ENCODE measurements at regions not wholly inside any gene's neighbourhood (a gene's known extent, or its start where the extent isn't known, plus 50 kb on each side); places are given as distances from the start of the nearest gene placed in this dataset.

DNA sequence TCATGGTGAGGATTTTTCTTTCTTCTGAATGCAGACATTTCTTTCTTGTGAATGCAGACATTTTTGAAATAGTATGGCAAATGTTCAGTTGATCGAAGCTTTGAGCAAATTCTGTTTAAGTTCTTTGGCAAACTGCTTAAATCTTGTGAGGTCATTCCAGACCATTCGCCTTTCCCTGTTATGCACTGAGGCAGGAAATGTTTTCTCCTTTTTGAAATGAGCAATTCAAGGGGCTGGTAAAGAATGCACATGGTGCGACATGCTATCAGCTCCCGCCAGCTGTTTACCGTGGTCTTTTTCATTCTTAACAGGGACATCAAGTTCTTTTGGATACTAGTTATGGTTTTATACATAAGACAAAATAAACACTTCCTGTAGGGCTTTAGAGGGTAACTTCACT lies 112.0 kb upstream of the CCN2 start:
- Mint-ChIP-seq H3K27me3 (ENCODE audit: low read depth) (no peaks in the 10 kb centered on the region), H3K9me3 (peaks cover 3% of the 10 kb centered on the region), H3K4me1 (peaks cover 47% of the 10 kb centered on the region), H3K36me3 (ENCODE audit: low read depth) (no peaks in the 10 kb centered on the region), H3K27ac (ENCODE audit: unreplicated experiment) (peak overlapping the region; percentile 29), H3K4me3 (peak overlapping the region; percentile 1)
- TF ChIP-seq, protein P1, sequence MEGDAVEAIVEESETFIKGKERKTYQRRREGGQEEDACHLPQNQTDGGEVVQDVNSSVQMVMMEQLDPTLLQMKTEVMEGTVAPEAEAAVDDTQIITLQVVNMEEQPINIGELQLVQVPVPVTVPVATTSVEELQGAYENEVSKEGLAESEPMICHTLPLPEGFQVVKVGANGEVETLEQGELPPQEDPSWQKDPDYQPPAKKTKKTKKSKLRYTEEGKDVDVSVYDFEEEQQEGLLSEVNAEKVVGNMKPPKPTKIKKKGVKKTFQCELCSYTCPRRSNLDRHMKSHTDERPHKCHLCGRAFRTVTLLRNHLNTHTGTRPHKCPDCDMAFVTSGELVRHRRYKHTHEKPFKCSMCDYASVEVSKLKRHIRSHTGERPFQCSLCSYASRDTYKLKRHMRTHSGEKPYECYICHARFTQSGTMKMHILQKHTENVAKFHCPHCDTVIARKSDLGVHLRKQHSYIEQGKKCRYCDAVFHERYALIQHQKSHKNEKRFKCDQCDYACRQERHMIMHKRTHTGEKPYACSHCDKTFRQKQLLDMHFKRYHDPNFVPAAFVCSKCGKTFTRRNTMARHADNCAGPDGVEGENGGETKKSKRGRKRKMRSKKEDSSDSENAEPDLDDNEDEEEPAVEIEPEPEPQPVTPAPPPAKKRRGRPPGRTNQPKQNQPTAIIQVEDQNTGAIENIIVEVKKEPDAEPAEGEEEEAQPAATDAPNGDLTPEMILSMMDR (conservative IDR thresholded peaks at IDR 0.05), result no peak
- DNase-seq (ENCODE audit: low read depth, low spot score), result no peak

- H3K27me3 Mint-ChIP-seq (ENCODE audit: low read depth), result no peaks in the 10 kb centered on the region
- TF ChIP-seq, protein P1 (conservative IDR thresholded peaks at IDR 0.05), result no peak
Measured at GRCh38 chr6:132062626-132063025, 111.5 kb upstream of the CCN2 start.

DNA sequence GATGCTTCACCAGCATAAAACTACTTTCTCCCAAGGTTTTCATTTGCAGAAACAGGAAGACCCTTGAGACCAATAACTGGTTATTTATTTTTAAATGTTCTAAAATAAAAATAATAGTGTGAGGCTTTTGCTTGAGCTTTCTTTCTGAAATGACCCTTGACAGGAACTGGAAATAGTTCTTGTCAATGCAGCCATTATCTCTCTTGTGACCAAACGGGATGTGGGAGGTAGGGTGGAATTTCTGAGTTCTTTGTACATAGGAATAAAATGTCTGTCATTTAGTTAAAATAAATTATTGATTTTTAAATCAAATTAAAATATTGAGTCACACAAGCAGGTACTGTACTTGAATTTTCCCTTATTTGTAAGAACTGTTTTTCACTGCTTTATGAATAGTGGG lies 110.2 kb upstream of the CCN2 start:
- DNase-seq (ENCODE audit: low read depth, low spot score), result no peak
- TF ChIP-seq, protein P1 (conservative IDR thresholded peaks at IDR 0.05), result no peak
- peaks cover 41% of the 10 kb centered on the region for H3K4me1 Mint-ChIP-seq
- H3K4me3 Mint-ChIP-seq, result no peak overlapping the region
- no peaks in the 10 kb centered on the region for H3K27me3 Mint-ChIP-seq (ENCODE audit: low read depth)
- H3K27ac Mint-ChIP-seq (ENCODE audit: unreplicated experiment), result no peak overlapping the region
- H3K9me3 Mint-ChIP-seq, result peaks cover 9% of the 10 kb centered on the region
- peaks cover 3% of the 10 kb centered on the region for H3K36me3 Mint-ChIP-seq (ENCODE audit: low read depth)

More at GRCh38 chr6:132062626-132063025, 111.5 kb upstream of the CCN2 start:
- H3K9me3 Mint-ChIP-seq, result peaks cover 3% of the 10 kb centered on the region
- no peaks in the 10 kb centered on the region for H3K36me3 Mint-ChIP-seq (ENCODE audit: low read depth)
- H3K4me1 Mint-ChIP-seq, result peaks cover 45% of the 10 kb centered on the region
- no peak overlapping the region for H3K27ac Mint-ChIP-seq (ENCODE audit: unreplicated experiment)
- H3K4me3 Mint-ChIP-seq, result no peak overlapping the region
- DNase-seq (ENCODE audit: low read depth, low spot score), result no peak

GRCh38 chr6:132060591-132060990 lies 109.4 kb upstream of the CCN2 start:
- H3K4me1 Mint-ChIP-seq, result peaks cover 41% of the 10 kb centered on the region

DNA sequence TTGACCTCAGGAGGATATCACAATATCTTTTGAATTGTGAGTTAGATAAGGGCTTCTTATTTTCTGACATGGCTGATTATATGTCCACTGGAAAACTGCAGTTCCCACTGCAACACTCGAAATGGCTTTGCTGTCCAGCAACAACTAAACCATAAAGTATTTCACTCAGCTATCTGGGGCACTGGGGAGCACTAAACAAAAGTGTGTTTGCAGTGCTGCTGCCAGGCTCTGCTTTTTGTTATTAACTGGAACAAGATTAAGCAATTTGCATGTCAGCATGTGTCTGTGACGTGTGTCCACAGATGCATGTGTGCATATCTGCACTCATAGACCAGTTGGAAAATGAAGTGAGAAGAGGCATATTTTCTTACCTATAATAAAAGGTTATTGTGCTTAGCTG lies 107.8 kb upstream of the CCN2 start:
- no peaks in the 10 kb centered on the region for H3K27me3 Mint-ChIP-seq (ENCODE audit: low read depth)
- H3K4me1 Mint-ChIP-seq, result peaks cover 36% of the 10 kb centered on the region
- DNase-seq (ENCODE audit: low read depth, low spot score), result no peak
- H3K4me3 Mint-ChIP-seq, result no peak overlapping the region
- TF ChIP-seq, protein P1 (conservative IDR thresholded peaks at IDR 0.05), result no peak
- H3K27ac Mint-ChIP-seq (ENCODE audit: unreplicated experiment), result no peak overlapping the region
- H3K9me3 Mint-ChIP-seq, result peaks cover 8% of the 10 kb centered on the region
- H3K36me3 Mint-ChIP-seq (ENCODE audit: low read depth), result peaks cover 3% of the 10 kb centered on the region

More at GRCh38 chr6:132060591-132060990, 109.4 kb upstream of the CCN2 start:
- TF ChIP-seq, protein P1 (conservative IDR thresholded peaks at IDR 0.05), result no peak
- Mint-ChIP-seq H3K4me3 (no peak overlapping the region), H3K9me3 (peaks cover 8% of the 10 kb centered on the region), H3K27me3 (ENCODE audit: low read depth) (no peaks in the 10 kb centered on the region), H3K36me3 (ENCODE audit: low read depth) (peaks cover 3% of the 10 kb centered on the region), H3K27ac (ENCODE audit: unreplicated experiment) (no peak overlapping the region)
- no peak for DNase-seq (ENCODE audit: low read depth, low spot score)

DNA sequence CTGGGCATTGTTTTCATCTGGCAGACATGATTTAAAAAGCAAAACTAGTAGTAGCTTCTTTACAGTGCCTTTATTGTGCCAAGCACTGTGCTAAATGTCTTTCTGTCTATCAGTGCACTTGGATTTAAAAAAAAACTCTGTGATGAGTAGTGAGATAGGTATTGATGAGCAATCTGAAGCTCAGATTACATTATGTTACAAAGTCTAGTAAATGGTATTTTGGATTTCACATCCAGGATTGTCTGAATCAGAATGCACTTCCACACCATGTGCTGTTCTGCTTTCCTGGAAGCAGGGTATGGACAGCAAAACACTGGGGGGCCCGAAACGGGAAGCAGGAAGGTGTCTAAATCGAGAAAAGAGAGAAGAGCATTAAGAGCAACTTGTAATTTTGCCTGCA lies 103.4 kb upstream of the CCN2 start:
- Mint-ChIP-seq H3K4me3 (no peak overlapping the region), H3K27me3 (ENCODE audit: low read depth) (no peaks in the 10 kb centered on the region), H3K36me3 (ENCODE audit: low read depth) (peaks cover 3% of the 10 kb centered on the region), H3K4me1 (no peaks in the 10 kb centered on the region), H3K27ac (ENCODE audit: unreplicated experiment) (no peak overlapping the region), H3K9me3 (peaks cover 10% of the 10 kb centered on the region)
- DNase-seq (ENCODE audit: low read depth, low spot score), result no peak
- TF ChIP-seq, protein P1 (conservative IDR thresholded peaks at IDR 0.05), result no peak

Data from neural crest cell (in vitro differentiated cells).